CD4-positive, alpha-beta memory T cell (primary cell): ENCODE measurements at regions not wholly inside any gene's neighbourhood (a gene's known extent, or its start where the extent isn't known, plus 50 kb on each side); places are given as distances from the start of the nearest gene placed in this dataset.

Experiments
- CTCF ChIA-PET: fragments of 350-600 bp; sonication (Branson Sonifier 250); formaldehyde crosslinking; loops from one replicate; lab custom pipeline; 2021; ENCODE audit warnings: inconsistent platforms; ENCODE audit not compliant: partially characterized antibody; lab: Charles Lee
- POLR2A ChIA-PET: fragments of 350-600 bp; sonication (Branson Sonifier 250); formaldehyde crosslinking; loops from one replicate; lab custom pipeline; 2021; ENCODE audit not compliant: partially characterized antibody; lab: Charles Lee
- DNase-seq, 5 donors: peaks; one replicate each; pipeline versions ENCODE4 v3.0.0 to v3.0.0-alpha.2; 2020 to 2022; ENCODE audit warnings: mixed read lengths in 1 of 5
- H3K27ac ChIP-seq: one replicate; pipeline ENCODE4 v1.7.0; 2013; ENCODE audit warnings: low read depth, low read length
- H3K27me3 ChIP-seq: 2 replicates; pipeline ENCODE4 v1.7.0; 2013; ENCODE audit warnings: mild to moderate bottlenecking, low read length, moderate library complexity; ENCODE audit not compliant: insufficient read depth
- H3K36me3 ChIP-seq: 2 replicates; pipeline ENCODE4 v1.7.0; 2013; ENCODE audit warnings: mild to moderate bottlenecking, low read length, moderate library complexity; ENCODE audit not compliant: insufficient read depth
- H3K4me1 ChIP-seq: 2 replicates; pipeline ENCODE4 v1.7.0; 2013; ENCODE audit warnings: mild to moderate bottlenecking, low read length, moderate library complexity; ENCODE audit not compliant: insufficient read depth
- H3K4me3 ChIP-seq, 2 donors: one replicate each; pipeline ENCODE4 v1.7.0; 2013; ENCODE audit warnings: low read length in 2 of 2, mild to moderate bottlenecking in 1 of 2
- H3K9me3 ChIP-seq, 2 donors: one replicate each; pipeline ENCODE4 v1.7.0; 2013; ENCODE audit warnings: low read length in 2 of 2, control low read depth in 1 of 2; ENCODE audit not compliant: control insufficient read depth in 1 of 2
- H3K27ac Mint-ChIP-seq, 7 donors: one replicate each; pipeline ENCODE4 v1.8.0; 2020 to 2021; ENCODE audit warnings: mixed read lengths in 7 of 7, mild to moderate bottlenecking in 6 of 7, inconsistent platforms in 3 of 7, moderate library complexity in 3 of 7
- H3K27me3 Mint-ChIP-seq, 2 donors: one replicate each; pipeline ENCODE4 v1.8.0; 2020 to 2021; ENCODE audit warnings: mixed read lengths in 2 of 2
- H3K36me3 Mint-ChIP-seq, 2 donors: one replicate each; pipeline ENCODE4 v1.8.0; 2020 to 2021; ENCODE audit warnings: mixed read lengths in 2 of 2, inconsistent platforms in 1 of 2, mild to moderate bottlenecking in 1 of 2
- H3K4me1 Mint-ChIP-seq, 4 donors: one replicate each; pipeline ENCODE4 v1.8.0; 2020 to 2021; ENCODE audit warnings: mixed read lengths in 4 of 4, mild to moderate bottlenecking in 1 of 4
- H3K4me3 Mint-ChIP-seq, 8 donors: one replicate each; pipeline ENCODE4 v1.8.0; 2020 to 2021; ENCODE audit warnings: mixed read lengths in 8 of 8, mild to moderate bottlenecking in 7 of 8, moderate library complexity in 6 of 8, inconsistent platforms in 3 of 8
- H3K9me3 Mint-ChIP-seq, 8 donors: one replicate each; pipeline ENCODE4 v1.8.0; 2020 to 2021; ENCODE audit warnings: mixed read lengths in 8 of 8, mild to moderate bottlenecking in 5 of 8, inconsistent platforms in 3 of 8, moderate library complexity in 1 of 8
- intact Hi-C: fragments of 100-400 bp; cut with micrococcal nuclease; formaldehyde crosslinking; loops from one replicate; pipeline ENCODE4 v1.15.1; 2023

- intact Hi-C loops, result no loop called here
- no peak for DNase-seq
- Histone ChIP-seq H3K4me3 (no peak overlapping the region), H3K36me3 (no peaks in the 10 kb centered on the region), H3K27me3 (no peaks in the 10 kb centered on the region), H3K4me1 (no peaks in the 10 kb centered on the region), H3K9me3 (no peaks in the 10 kb centered on the region), H3K27ac (no peak overlapping the region)
- no peak overlapping the region for H3K27ac Mint-ChIP-seq
- H3K36me3 Mint-ChIP-seq, result no peaks in the 10 kb centered on the region
- H3K27me3 Mint-ChIP-seq, result peaks cover 7 to 15% of the 10 kb centered on the region in 2 donors
- POLR2A ChIA-PET, result no interaction called here
- H3K4me1 Mint-ChIP-seq, result no peaks in the 10 kb centered on the region
- H3K4me3 Mint-ChIP-seq, result no peak overlapping the region
- CTCF ChIA-PET, result no interaction called here
- H3K9me3 Mint-ChIP-seq, result peaks cover 0 to 22% (median 15%) of the 10 kb centered on the region in 8 donors
These were observed 127.1 kb downstream of the SNX19 start for GRCh38 chr11:130789056-130789640.

GRCh38 chr11:130790689-130791088 lies 125.6 kb downstream of the SNX19 start:
- Histone ChIP-seq H3K4me3 (no peak overlapping the region), H3K27ac (no peak overlapping the region)

GRCh38 chr11:130792772-130793171 lies 123.5 kb downstream of the SNX19 start:
- no peak overlapping the region for H3K27ac ChIP-seq
- no peak overlapping the region for H3K4me3 Mint-ChIP-seq
- CTCF ChIA-PET, result no interaction called here

More at GRCh38 chr11:130790689-130791088, 125.6 kb downstream of the SNX19 start:
- Mint-ChIP-seq H3K27ac (no peak overlapping the region), H3K9me3 (peaks cover 0 to 22% (median 15%) of the 10 kb centered on the region in 8 donors), H3K4me3 (no peak overlapping the region), H3K36me3 (no peaks in the 10 kb centered on the region), H3K27me3 (peaks cover 7 to 14% of the 10 kb centered on the region in 2 donors), H3K4me1 (no peaks in the 10 kb centered on the region)
- CTCF ChIA-PET, result no interaction called here
- Histone ChIP-seq H3K27me3 (no peaks in the 10 kb centered on the region), H3K36me3 (no peaks in the 10 kb centered on the region), H3K9me3 (no peaks in the 10 kb centered on the region), H3K4me1 (no peaks in the 10 kb centered on the region)
- POLR2A ChIA-PET, result no interaction called here
- intact Hi-C loops, result no loop called here
- no peak for DNase-seq

GRCh38 chr11:130796828-130797227 lies 119.5 kb downstream of the SNX19 start:
- Histone ChIP-seq H3K27ac (no peak overlapping the region), H3K36me3 (no peaks in the 10 kb centered on the region), H3K4me3 (no peak overlapping the region), H3K4me1 (no peaks in the 10 kb centered on the region), H3K27me3 (no peaks in the 10 kb centered on the region), H3K9me3 (no peaks in the 10 kb centered on the region)
- Mint-ChIP-seq H3K4me1 (no peaks in the 10 kb centered on the region), H3K4me3 (no peak overlapping the region), H3K9me3 (peaks cover 0 to 7% (median 3%) of the 10 kb centered on the region in 8 donors), H3K27ac (no peak overlapping the region), H3K27me3 (peaks cover 6 to 8% of the 10 kb centered on the region in 2 donors), H3K36me3 (no peaks in the 10 kb centered on the region)
- ChIA-PET CTCF (no interaction called here), POLR2A (no interaction called here)
- DNase-seq, result no peak
- intact Hi-C loops, result no loop called here

More at GRCh38 chr11:130792772-130793171, 123.5 kb downstream of the SNX19 start:
- H3K27me3 Mint-ChIP-seq, result peaks cover 7 to 11% of the 10 kb centered on the region in 2 donors
- H3K9me3 Mint-ChIP-seq, result peaks cover 0 to 22% (median 15%) of the 10 kb centered on the region in 8 donors
- no peak for DNase-seq
- intact Hi-C loops, result no loop called here
- H3K9me3 ChIP-seq, result no peaks in the 10 kb centered on the region
- H3K4me1 ChIP-seq, result no peaks in the 10 kb centered on the region
- H3K4me3 ChIP-seq, result no peak overlapping the region
- no peaks in the 10 kb centered on the region for H3K4me1 Mint-ChIP-seq
- H3K36me3 ChIP-seq, result no peaks in the 10 kb centered on the region
- POLR2A ChIA-PET, result no interaction called here
- H3K27me3 ChIP-seq, result no peaks in the 10 kb centered on the region
- no peak overlapping the region for H3K27ac Mint-ChIP-seq
- H3K36me3 Mint-ChIP-seq, result no peaks in the 10 kb centered on the region

GRCh38 chr11:130798280-130798679 lies 118.0 kb downstream of the SNX19 start:
- Histone ChIP-seq H3K4me1 (no peaks in the 10 kb centered on the region), H3K27ac (no peak overlapping the region), H3K4me3 (no peak overlapping the region), H3K27me3 (no peaks in the 10 kb centered on the region), H3K36me3 (no peaks in the 10 kb centered on the region), H3K9me3 (no peaks in the 10 kb centered on the region)
- peaks cover 0 to 3% (median 0%) of the 10 kb centered on the region in 8 donors for H3K9me3 Mint-ChIP-seq
- H3K27me3 Mint-ChIP-seq, result peaks cover 6 to 8% of the 10 kb centered on the region in 2 donors
- no peak for DNase-seq
- H3K36me3 Mint-ChIP-seq, result no peaks in the 10 kb centered on the region
- POLR2A ChIA-PET, result no interaction called here
- H3K4me3 Mint-ChIP-seq, result no peak overlapping the region
- H3K4me1 Mint-ChIP-seq, result no peaks in the 10 kb centered on the region
- intact Hi-C loops, result no loop called here
- H3K27ac Mint-ChIP-seq, result no peak overlapping the region
- CTCF ChIA-PET, result no interaction called here

GRCh38 chr11:130798801-130799200 lies 117.5 kb downstream of the SNX19 start:
- H3K27me3 ChIP-seq, result no peaks in the 10 kb centered on the region
- CTCF ChIA-PET, result no interaction called here

GRCh38 chr11:130801333-130802122 lies 114.8 kb downstream of the SNX19 start:
- peaks cover 4 to 8% of the 10 kb centered on the region in 2 donors for H3K27me3 Mint-ChIP-seq
- Histone ChIP-seq H3K27me3 (no peaks in the 10 kb centered on the region), H3K4me3 (no peak overlapping the region), H3K9me3 (no peaks in the 10 kb centered on the region), H3K36me3 (no peaks in the 10 kb centered on the region), H3K4me1 (no peaks in the 10 kb centered on the region), H3K27ac (no peak overlapping the region)
- POLR2A ChIA-PET, result no interaction called here
- peaks cover 0 to 3% (median 0%) of the 10 kb centered on the region in 8 donors for H3K9me3 Mint-ChIP-seq
- intact Hi-C loops, result no loop called here
- no peak overlapping the region for H3K4me3 Mint-ChIP-seq
- CTCF ChIA-PET, result no interaction called here
- no peaks in the 10 kb centered on the region for H3K36me3 Mint-ChIP-seq
- no peak for DNase-seq
- H3K4me1 Mint-ChIP-seq, result no peaks in the 10 kb centered on the region
- H3K27ac Mint-ChIP-seq, result no peak overlapping the region

More at GRCh38 chr11:130798801-130799200, 117.5 kb downstream of the SNX19 start:
- H3K27me3 Mint-ChIP-seq, result peaks cover 3 to 8% of the 10 kb centered on the region in 2 donors
- Histone ChIP-seq H3K36me3 (no peaks in the 10 kb centered on the region), H3K27ac (no peak overlapping the region), H3K4me3 (no peak overlapping the region), H3K9me3 (no peaks in the 10 kb centered on the region), H3K4me1 (no peaks in the 10 kb centered on the region)
- no peak overlapping the region for H3K4me3 Mint-ChIP-seq
- no peak overlapping the region for H3K27ac Mint-ChIP-seq
- peaks cover 0 to 3% (median 0%) of the 10 kb centered on the region in 8 donors for H3K9me3 Mint-ChIP-seq
- no peaks in the 10 kb centered on the region for H3K36me3 Mint-ChIP-seq
- intact Hi-C loops, result no loop called here
- POLR2A ChIA-PET, result no interaction called here
- DNase-seq, result no peak
- no peaks in the 10 kb centered on the region for H3K4me1 Mint-ChIP-seq
